IPS-18c (cell line): ENCODE measurements at regions not wholly inside any gene's neighbourhood (a gene's known extent, or its start where the extent isn't known, plus 50 kb on each side); places are given as distances from the start of the nearest gene placed in this dataset.
"Not testable (repeated sequence)": the region's sequence is repeated elsewhere in the genome, so short reads cannot be mapped to it uniquely, and the experiment has no call there.

Source experiments
- H3K4me3 ChIP-seq: 2 replicates; pipeline ENCODE4 v1.7.0; 2013; ENCODE audit warnings: low read depth, mild to moderate bottlenecking, low read length, moderate library complexity; ENCODE audit not compliant: insufficient read depth
- H3K9me3 ChIP-seq: one replicate; pipeline ENCODE4 v1.6.1; 2013; ENCODE audit warnings: mild to moderate bottlenecking, low read length, moderate library complexity; ENCODE audit not compliant: control insufficient read depth, insufficient read depth

DNA sequence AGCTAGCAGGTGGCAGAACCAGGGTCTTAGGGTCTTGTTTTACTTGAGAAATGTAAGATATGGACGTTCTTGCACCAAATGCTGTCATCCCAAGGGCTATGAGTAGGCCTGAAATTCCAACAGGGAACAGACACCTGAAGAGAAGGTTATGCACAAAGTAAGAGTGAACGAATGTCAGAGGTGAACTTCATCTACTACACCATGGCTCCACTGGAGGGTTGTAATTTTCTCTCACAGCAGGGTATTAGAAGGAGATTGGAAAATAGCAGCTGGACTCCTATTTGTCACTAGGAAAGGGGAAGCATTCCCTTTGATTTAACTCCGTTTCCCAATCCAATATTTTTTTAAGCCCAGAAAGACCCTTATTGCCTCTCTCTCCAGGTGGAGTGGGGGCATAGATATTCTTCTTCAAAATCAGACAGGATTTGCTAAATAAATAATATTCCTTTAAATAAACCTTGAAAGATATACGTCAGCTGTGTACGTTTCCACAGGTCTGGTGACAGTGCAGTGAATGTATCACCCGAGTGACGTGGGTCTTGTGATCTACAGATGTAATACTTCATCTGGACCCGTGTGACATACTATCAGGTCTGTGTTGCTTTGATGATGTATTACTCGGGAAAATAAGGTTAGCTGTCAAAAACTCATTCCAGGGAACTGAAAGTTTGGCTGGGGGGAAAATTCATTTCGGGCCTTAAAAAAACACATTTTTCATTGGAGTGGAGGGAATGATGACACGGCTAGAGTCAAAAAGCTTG lies 302.6 kb downstream of the CHL1 start:
- no peaks in the 10 kb centered on the region for H3K9me3 ChIP-seq
- no peak overlapping the region for H3K4me3 ChIP-seq

DNA sequence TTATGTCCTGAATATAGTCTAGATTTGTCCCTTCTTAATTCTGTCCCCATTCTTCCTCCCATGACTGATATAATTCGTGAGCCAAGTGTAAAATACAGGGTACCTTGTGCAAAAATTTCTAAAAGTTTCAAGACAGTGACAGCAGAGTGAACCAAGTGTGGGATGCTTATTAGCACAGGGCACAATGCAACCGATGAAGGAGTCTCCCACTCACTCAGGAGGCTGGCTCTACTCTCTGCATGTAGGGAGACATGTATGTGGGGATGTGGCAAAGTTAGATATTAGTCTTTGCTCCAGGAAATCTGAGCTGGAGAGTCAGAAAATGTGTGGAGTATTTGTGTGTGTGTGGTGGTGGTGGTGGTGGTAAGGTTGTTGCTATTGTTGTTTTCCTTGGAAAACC lies 305.9 kb downstream of the CHL1 start:
- H3K4me3 ChIP-seq: no peak overlapping the region
- no peaks in the 10 kb centered on the region for H3K9me3 ChIP-seq

DNA sequence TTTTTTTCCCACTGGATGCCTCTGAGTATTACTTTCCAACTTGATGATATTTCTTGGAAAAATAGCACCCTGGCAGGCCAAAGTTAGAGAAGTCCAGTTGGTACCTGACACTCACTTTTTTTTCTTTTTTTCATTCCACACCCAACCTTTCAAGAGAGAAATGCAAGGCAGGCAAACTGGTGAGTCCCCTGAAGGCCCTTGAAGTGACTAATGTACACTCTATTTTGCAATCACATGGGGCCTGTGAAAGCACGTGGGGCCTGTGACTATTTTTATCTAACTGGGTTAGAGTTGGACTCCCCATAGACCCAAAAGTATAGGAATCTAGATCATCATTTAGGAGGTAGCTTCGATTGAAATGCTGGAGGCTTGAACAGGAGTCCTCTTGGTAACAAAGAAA lies 316.7 kb downstream of the CHL1 start:
- Histone ChIP-seq H3K9me3 (no peaks in the 10 kb centered on the region), H3K4me3 (no peak overlapping the region)

DNA sequence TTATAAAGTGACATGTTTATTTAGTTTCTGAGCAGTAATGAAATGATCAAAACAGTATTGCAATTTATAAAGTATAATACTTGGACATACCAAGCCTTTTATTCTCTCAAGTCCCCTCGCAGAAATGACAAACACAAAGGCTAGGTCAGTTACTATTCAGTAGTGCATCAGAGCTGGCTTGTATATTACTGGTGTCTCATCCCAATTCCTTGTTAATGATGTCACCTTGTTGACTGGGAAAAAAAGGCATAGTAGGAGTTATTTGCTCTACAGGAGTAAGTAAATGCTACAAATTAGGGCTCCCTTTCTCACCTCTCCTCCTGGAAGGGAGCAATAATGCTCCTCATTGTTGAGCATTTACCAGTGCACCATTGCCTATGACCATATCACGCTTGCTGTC lies 317.6 kb downstream of the CHL1 start:
- H3K9me3 ChIP-seq: no peaks in the 10 kb centered on the region
- H3K4me3 ChIP-seq: no peak overlapping the region

DNA sequence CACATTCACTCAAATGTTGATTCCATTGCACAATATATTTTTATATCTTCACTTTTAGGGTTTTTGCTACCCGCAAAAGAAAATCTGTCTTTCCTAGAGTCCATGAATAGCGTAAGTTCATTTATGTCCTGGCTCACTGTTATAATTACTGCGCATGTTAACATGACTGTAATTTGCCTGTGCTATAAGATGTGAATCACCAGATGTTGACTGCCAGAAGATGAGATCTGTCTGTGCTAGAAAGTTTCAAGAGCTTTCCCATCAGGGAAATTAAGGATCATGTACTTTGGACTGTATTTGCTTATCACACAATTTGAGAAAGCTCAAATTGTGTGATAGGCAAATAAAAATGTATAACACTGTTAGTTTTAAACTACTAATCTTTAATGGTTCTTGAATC lies 322.5 kb downstream of the CHL1 start:
- Histone ChIP-seq H3K9me3 (no peaks in the 10 kb centered on the region), H3K4me3 (no peak overlapping the region)

DNA sequence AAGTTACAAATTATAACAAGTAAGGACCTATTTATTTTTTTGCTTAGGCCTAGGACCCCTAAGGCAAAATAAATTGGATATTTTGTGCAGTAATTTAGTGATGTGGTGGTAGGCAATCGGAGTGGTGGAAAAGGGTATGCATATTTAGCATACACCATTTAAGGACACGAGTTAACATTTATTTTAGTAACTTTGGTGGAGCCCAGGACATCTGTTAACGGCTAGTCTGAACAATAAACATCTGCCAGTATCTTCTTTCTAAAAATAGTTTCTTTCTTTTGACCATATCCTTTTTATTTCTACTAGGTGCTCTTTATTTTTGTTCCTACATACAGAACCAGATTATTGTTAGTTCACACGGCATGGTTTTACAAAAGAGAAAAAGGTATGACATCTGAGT lies 326.3 kb downstream of the CHL1 start:
- no peaks in the 10 kb centered on the region for H3K9me3 ChIP-seq

DNA sequence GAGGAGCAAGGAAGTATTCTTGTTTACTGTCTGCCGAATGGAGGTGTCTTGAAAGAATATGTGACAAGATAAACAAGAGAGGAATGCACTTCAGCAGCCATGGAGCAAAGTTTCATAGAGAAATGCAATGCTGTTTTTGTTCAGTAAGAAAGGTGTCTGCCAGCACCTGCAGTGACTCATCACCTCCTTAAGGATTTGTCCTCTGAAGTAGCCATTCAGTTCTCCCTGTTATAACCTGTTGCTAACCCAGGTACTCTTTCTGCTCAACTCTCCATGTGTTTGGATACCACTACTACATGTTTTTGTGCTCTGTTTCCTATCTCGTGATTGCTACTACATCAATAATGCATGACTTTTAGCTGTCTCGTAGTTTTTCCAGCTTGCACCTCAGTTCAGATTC lies 328.9 kb downstream of the CHL1 start:
- Histone ChIP-seq H3K4me3 (no peak overlapping the region), H3K9me3 (no peaks in the 10 kb centered on the region)

More for the DNA sequence above, 326.3 kb downstream of the CHL1 start:
- no peak overlapping the region for H3K4me3 ChIP-seq

DNA sequence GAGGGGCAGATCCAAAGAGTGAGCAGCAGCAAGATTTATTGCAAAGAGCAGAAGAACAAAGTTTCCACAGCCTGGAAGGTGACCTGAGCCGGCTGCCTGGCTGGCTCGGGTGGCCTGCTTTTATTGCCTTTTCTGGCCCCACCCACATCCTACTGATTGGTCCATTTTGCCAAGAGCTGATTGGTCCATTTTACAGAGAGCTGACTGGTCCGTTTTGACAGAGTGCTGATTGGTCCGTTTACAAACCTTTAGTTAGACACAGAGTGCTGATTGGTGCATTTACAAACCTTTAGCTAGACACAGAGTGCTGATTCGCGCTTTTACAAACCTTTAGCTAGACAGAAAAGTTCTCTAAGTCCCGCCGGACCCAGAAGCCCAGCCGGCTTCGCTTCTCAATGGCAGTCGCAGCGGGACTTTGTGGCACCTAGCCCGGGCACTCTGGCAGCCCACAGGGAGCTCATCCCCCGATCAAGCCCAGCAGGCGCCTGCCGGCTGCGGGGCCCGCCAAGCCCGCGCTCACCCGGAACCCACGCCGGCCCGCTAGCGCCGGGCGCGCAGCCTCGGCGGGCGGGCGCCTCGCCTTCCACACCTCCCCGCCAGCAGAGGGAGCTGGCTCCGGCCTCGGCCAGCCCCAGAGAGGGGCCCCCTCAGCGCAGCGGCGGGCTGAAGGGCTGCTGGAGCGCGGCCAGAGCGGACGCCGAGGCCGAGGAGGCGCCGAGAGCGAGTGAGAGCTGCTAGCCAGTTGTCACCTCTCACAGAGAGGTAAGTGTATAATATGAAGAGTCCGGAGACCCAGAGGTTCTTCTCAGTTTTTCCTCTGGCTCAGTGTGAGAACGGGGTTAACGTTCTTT lies 339.2 kb downstream of the CHL1 start:
- H3K4me3 ChIP-seq: peak overlapping the region; percentile 46
- peaks cover 4% of the 10 kb centered on the region for H3K9me3 ChIP-seq

DNA sequence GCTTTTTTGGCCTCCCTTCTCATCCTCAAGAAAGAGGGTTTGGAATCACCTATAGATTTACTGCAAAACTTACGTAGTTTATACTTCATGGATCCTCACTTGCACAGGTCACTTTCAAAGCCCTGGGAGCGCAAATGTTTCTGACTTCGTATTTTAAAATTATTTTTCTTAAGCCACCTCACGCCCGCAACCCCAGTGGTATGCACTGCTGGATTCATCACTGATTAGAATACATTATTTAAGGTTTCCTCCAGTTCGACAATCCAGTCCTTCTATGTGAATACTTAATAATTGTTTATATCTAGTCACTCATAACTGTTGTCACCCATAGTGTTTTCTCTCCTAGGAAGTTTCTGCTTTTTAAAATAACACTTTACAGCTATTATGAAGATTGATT lies 339.9 kb downstream of the CHL1 start:
- Histone ChIP-seq H3K9me3 (peaks cover 4% of the 10 kb centered on the region), H3K4me3 (peak overlapping the region; percentile 46)

DNA sequence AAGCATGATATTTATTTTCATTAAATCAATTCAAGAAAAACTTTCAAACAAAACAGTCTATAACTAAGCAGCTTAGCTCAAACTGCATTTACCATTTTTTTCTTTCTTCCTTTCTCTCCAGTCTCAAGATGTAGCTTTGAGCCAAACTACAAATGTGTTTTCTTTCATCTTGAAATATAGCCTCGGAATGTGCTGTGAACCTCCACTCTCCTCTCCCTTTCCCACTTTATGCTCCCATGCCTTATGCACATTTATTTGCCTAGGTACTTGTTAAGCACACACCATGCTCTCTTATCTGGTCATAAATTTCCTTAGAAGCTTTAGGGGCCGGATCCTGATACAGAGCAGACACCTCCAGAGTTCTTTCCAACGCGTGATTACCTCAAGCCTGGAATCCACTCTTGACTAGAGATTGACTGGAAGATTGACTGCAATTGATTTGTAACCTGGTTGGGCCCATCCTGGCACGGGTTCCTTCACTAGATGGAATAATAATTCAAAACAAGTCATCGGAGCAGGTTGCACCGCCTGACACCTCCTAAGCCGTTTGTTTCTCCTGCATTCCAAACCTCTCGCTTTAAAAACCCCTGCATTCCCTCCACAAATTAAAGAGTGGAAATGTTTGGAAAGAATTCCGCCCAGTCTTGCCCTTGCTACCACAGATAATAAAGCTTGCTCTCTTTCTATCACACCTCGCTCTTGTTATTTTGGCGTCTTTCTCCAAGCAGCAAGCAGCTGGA lies 344.7 kb downstream of the CHL1 start:
- Histone ChIP-seq H3K4me3 (no peak overlapping the region), H3K9me3 (no peaks in the 10 kb centered on the region)

DNA sequence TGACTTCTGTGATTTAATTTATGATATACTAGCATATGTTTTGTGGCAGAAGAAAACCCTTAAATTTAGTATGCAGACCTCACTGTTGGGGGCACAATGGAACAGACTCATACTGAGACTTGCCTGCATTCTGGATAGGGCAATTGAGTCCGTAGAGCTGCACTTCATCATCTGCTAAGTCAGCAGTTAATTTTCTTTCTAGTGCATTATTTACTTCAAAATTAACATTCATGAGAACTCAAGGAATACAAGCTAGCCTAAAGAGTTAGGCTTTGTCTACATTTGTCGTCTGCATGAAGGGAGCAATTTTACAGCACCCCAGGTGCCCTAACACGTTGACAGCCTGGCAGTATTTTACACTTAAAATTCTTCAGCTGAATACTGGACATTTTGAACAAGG lies 345.5 kb downstream of the CHL1 start:
- H3K9me3 ChIP-seq: no peaks in the 10 kb centered on the region
- no peak overlapping the region for H3K4me3 ChIP-seq

DNA sequence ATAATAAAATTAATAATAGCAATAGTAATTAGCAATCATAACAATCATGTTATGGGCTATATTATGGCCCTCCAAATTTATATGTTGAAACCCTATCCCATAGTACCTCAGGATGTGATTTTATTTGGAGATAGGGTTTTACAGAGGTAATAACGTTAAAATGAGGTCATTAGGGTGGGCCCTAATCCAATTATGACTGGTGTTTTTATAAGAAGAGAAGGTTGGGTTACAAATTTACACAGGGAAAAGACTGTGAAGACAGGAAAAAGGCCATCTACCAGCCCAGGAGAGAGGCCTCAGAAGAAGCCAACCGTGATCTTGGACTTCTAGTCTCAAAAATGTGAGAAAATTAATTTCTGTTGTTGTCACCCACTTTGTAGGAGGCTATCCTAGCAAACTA lies 353.1 kb downstream of the CHL1 start:
- H3K4me3 ChIP-seq: no peak overlapping the region
- H3K9me3 ChIP-seq: no peaks in the 10 kb centered on the region

DNA sequence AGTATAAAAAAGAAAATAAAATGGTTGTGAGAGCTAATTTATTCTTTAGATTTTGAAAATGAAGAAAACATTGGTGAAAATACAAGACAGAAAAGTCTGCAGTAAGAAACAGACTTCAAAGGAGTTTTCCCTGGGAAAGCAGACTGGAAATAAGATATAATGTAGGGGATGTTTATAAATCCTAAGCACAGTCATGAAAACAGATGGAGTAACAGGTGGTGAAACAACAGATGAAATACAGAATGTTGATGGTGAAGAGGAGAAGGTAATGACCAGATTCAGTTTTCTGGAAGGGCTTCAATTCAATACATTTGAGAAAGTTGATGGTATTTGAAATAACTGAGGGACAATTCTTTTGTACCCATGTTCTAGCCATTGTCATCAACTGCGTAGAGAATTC lies 353.9 kb downstream of the CHL1 start:
- no peaks in the 10 kb centered on the region for H3K9me3 ChIP-seq
- no peak overlapping the region for H3K4me3 ChIP-seq

DNA sequence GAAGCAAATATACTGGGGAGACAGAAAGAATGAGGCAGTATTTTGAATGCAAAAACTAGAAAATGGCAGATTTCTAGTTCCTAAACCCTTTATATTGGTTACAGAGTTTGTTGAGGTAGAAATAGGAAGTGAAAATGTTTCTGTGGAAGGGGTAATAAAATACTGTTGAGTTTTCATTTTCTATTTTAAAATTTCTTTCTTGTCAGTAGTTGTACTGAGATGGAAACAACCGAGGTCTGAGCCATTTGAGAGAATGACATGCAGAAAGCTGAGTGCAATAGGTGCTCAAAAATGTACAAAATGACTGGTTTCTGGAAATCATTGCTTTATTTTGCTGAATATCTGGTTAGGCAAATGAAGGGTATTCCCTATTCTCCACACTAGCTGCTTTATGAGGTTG lies 361.4 kb downstream of the CHL1 start:
- Histone ChIP-seq H3K4me3 (no peak overlapping the region), H3K9me3 (no peaks in the 10 kb centered on the region)

DNA sequence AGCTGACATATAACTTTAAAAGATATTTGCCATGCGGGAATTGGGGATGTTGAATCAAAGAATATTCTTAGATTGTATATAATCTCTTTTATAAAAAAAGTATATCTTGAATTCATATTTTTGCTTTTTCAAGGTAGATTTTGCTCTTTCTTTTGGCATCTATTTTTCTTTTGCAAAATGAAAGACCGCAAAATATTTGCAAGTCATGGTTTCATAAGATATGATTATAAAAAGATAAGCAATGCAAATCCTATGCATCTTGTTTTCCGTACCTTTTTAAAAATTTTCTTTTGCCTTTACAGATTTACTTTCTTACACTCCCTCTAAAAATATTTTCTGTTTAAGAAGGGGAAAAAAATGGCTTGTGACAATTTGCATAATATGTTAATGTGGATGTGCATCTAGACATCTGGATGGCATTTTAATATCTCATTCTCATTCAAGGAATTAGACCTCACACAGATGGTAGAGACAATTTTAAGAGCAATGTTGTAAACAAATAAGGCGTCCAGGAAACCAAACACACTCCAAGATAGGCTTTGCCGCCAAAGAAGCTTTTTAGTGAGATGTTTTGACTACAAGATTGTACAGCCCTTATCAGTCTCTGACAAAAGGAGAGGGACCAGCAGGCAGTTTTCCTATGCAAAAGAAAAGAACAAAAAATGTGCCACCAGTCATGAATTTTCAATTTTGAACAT lies 371.1 kb downstream of the CHL1 start:
- Histone ChIP-seq H3K4me3 (no peak overlapping the region), H3K9me3 (no peaks in the 10 kb centered on the region)

DNA sequence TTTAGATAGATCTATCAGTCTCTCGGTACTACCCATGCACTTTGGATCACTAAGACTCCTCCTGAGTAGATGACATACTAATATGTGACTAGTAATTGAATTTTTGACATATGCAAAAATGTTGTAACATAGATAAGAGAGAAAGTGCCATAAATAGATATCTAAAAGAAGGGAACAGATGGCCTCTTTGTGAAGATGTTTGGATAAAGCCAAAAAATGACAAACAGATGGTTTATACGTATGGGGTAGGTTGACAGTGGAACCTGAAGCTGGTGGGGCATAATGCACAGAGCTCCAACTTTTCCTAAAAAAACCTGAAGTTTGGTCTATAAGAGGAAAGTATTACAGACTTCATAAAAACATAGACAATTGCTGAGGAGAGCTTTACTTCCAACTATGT lies 383.0 kb downstream of the CHL1 start:
- H3K4me3 ChIP-seq, H3K9me3 ChIP-seq: not testable (repeated sequence)

DNA sequence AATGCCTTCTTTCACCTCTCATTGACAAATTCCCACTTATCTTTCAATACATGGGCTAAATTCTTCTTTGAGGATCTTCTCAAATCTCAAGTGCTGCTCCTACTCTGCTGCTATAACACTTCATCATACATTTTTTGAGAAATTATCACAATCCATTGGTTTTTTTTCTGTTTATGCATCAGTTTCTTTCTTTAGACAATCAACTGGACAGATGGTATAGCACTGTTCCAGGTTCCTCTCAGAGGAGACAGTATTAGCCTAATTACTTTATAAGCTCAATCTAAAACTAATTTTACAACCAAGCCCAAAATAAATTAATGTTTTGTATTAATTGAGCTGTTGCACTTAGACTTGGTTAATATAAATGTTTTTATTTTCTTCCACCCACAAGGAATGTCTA lies 392.5 kb downstream of the CHL1 start:
- H3K9me3 ChIP-seq, H3K4me3 ChIP-seq: not testable (repeated sequence)
